ENCODE measurements at regions not wholly inside any gene's neighbourhood (a gene's known extent, or its start where the extent isn't known, plus 50 kb on each side); places are given as distances from the start of the nearest gene placed in this dataset.
"Not testable (repeated sequence)": the region's sequence is repeated elsewhere in the genome, so short reads cannot be mapped to it uniquely, and the experiment has no call there.

- DNase-seq (ENCODE audit: low spot score): no peak
Measured at GRCh38 chr9:589723-590122, 251.8 kb upstream of the DMRT1 start.

DNA sequence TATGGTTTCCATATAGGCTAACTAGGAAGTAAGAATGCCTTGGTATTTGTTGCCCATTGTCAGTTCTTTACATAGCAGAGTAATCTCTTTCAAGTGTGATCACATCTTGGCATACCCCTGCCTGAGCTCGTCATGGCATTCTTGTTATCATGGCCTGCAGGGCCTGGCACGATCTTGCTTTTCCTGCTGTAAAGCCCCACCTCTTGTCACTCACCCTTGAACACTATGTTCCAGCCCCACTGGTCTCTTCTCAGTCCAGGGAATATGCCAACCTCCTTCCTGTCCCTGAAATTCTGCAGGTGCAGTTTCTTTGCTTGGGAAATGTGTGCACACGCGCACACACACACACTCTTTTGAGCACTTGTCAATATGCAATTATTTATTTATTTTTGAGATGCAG is 250.2 kb upstream of the DMRT1 start:
- DNase-seq (ENCODE audit: low spot score): no peak

- no peak for DNase-seq (ENCODE audit: low spot score)
Measured at GRCh38 chr9:592225-592624, 249.3 kb upstream of the DMRT1 start.

DNA sequence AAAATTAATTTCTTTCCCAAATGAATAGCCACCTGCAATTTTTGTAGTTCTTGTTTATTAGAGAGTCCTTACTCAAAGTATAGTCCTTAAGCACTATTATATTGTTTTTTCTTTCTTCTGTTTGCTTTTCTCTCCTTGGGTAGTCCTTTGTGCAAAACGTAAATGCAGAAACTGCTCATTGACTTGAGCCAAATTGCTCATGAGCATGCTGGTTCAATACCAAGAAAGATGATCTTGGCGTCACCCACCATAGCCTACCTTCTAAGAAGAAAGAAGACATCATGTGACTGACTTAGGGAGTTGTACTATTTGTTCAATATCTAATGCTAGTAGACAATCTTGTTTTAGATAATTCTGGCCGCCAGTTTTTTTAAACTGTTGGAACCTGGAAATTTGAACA is 248.8 kb upstream of the DMRT1 start:
- no peak for DNase-seq (ENCODE audit: low spot score)

DNA sequence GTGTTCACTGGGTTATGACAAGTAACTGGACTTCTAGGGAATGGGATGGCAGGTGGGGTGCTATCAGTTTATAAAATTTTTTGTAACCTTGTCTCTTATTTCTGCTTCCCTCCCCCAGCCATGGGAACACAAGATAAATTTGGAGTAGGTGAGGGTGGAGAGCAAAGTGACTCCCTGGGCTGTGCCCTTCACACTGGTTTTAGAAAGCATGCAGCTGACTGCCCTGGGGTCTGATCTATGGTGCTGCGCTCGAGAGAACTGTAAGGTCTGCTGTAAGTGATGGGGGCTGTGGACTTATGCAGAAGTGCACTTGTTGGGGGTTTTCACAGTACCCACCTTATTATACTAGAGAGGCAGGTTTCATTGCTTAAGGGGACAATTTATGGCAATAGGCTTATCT is 247.7 kb upstream of the DMRT1 start:
- no peak for DNase-seq (ENCODE audit: low spot score)

DNA sequence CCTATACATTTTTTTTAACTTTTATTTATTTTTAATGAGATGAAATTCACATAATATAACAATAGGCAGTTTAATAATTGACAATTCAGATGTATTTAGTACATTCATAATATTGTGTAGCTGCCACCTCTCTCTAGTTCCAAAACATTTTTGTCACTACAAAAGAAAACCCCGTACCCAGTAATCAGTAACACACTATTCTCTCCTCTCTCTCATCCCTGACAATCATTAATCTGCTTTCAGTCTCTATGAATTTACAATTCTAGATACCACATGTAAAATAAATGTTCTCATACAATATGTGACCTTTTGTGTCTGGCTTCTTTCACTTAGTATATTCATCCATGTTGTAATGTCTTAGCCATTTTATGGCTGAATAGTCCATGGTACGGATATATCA is 244.8 kb upstream of the DMRT1 start:
- no peak for DNase-seq (ENCODE audit: low spot score)

- DNase-seq (ENCODE audit: low spot score): no peak
Measured at GRCh38 chr9:600006-600405, 241.5 kb upstream of the DMRT1 start.

DNA sequence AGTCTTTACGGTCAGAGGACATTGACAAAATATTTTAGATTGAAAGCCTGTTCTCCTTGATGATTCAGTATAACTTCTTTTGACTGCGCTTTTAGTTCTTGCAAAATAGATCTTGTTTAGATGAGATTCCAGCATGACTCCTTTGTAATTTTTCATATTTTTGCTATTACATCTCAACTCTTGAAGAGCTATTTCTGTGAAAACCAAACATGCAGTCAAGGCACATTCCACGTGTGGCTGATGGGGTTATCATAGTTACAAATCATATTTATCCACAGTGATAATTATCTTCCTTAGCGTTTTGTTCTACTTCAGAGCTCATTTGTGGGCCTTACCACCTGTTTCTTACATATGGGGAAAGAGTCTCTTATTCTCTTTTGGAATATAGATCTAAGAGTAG is 238.8 kb upstream of the DMRT1 start:
- no peak for DNase-seq (ENCODE audit: low spot score)

- DNase-seq (ENCODE audit: low spot score): no peak
Measured at GRCh38 chr9:603126-603525, 238.4 kb upstream of the DMRT1 start.

DNA sequence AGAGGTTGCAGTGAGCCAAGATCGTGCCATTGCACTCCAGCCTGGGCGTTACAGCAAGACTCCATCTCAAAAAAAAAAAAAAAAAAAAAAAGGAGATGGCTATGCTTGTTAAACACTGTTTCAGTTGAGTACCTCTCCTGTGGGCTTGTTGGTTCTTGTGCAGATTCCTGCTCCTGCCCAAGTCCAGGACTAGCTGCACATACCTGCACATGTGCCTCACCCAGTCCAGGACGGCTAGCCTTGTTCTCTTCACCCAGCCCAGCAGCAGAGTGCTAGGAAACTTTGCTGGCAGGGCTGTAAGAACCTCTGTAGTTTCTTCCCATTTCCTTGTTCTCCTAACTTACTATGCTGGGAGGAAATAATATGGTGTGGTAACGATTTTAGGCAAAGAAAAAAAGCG is 234.1 kb upstream of the DMRT1 start:
- DNase-seq (ENCODE audit: low spot score): no peak

- DNase-seq (ENCODE audit: low spot score): peak; percentile 17
Measured at GRCh38 chr9:613771-614347, 227.6 kb upstream of the DMRT1 start.

DNA sequence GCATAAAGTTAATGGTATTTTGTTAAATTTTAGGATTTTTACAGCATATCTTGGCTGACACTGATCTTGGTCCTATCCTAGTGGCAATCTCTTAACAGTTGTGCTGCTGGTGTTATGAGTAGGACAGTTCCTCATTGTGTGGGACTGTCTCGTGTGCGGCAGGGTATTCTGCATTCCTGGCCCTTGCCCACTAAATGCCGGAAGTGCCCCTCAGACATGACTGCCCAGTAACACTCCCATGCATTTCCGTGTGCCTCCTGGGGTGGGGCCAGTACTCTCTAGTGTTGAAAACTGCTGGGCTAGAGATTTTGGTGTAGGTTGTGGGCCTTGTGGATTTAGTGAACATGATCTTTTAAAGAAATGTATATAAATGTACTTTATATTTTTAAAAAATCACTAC is 227.1 kb upstream of the DMRT1 start:
- no peak for DNase-seq (ENCODE audit: low spot score)

GRCh38 chr9:615756-616155 is 225.7 kb upstream of the DMRT1 start:
- DNase-seq (ENCODE audit: low spot score): no peak

DNA sequence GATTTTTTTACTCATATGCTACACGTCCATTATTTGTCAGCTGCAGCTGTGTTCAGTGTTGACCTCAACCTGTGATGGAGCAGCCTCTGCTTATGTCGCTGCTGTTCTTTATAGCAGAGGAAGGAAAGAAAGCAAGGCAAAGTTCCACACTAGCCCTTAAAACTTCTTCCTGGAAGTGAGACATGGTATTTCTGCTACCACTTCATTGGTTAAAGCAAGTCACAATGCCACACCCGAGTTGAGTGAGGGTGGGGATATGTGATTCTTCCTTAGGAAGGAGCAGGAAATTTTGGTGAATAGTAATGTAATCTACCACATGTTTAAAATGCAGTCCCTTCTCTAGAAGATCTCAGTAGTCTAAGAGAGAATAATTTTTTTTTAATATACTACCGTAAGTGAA is 224.8 kb upstream of the DMRT1 start:
- no peak for DNase-seq (ENCODE audit: low spot score)

- no peak for DNase-seq (ENCODE audit: low spot score)
Measured at GRCh38 chr9:617445-618085, 223.9 kb upstream of the DMRT1 start.

DNA sequence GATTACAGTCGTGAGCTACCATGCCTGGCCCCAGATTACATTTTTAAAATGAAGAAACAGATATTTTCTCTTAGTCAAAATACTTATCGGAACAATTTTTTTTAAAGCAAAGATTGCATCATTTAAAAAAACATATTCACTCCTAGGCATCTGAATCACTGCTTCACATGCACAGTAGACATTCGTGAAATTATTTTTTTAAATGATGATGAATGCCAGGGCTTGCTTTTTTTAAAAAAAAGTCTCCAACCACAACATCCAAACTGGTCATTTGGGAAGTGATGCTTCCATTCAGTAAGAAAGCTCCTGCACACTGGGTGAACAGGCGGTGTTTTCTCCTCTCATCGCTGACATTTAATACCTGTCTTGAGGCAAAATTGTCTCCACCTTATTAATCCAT is 223.0 kb upstream of the DMRT1 start:
- no peak for DNase-seq (ENCODE audit: low spot score)

DNA sequence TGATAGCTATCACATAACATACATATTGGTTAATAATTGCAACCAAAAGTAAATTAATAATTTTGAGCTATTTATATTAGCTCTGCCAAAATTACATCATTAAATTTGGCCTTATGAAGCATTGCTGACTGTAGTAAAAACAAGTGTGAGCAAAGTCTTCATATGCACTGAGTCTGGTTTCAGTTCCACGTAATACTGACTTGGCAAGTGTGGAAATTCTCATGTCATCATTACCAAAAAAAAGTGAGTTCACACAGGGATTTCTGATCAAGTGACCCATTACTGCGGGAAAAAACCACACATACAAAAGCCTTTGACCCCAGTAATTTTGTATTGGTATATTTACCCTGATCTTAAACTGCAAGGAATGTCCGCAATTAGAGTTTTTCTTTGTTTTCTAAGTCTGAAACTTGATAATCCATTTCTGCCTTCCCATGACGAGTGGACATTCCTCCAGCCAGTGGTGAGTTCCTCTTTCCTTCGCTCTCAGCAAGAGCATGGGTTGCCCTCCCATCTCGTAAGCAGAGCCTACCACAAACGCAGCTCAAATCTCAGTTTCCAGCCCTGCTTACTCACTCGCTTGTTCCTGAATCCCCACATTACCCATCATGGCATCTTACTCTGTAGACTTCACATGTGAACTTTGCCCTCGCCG is 220.2 kb upstream of the DMRT1 start:
- no peak for DNase-seq (ENCODE audit: low spot score)

DNA sequence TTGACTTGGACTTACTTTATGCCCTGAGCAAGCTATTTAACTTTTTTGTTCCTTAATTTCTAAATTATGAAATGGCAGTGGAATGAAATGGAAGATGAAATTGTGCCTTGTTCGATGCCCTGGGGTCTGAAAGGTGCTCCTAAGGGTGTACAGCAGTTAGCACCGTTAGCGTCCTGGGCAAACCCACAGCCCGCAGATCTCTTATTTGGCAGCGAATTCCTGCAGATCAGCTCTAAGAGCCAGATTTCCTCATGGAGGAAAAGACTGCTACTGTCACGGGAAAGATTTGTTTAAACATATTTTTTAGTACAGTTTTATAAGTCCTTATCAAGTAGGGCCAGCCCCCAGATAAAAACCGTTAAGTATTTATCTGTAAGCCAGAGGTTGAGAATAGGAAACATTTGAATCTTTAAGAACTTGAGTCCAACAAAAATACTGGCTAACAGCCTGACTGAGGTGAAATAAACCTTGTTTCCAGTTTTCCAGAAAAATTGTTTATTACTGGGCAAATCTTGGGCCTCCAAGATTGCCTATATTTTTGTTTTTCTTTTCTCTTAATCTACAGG is 216.5 kb upstream of the DMRT1 start:
- DNase-seq (ENCODE audit: low spot score): no peak

- DNase-seq (ENCODE audit: low spot score): no peak
Measured at GRCh38 chr9:625613-626012, 215.9 kb upstream of the DMRT1 start.

- DNase-seq (ENCODE audit: low spot score): not testable (repeated sequence)
Measured at GRCh38 chr9:626114-626513, 215.4 kb upstream of the DMRT1 start.

- DNase-seq (ENCODE audit: low spot score): no peak
Measured at GRCh38 chr9:626596-626995, 214.9 kb upstream of the DMRT1 start.

DNA sequence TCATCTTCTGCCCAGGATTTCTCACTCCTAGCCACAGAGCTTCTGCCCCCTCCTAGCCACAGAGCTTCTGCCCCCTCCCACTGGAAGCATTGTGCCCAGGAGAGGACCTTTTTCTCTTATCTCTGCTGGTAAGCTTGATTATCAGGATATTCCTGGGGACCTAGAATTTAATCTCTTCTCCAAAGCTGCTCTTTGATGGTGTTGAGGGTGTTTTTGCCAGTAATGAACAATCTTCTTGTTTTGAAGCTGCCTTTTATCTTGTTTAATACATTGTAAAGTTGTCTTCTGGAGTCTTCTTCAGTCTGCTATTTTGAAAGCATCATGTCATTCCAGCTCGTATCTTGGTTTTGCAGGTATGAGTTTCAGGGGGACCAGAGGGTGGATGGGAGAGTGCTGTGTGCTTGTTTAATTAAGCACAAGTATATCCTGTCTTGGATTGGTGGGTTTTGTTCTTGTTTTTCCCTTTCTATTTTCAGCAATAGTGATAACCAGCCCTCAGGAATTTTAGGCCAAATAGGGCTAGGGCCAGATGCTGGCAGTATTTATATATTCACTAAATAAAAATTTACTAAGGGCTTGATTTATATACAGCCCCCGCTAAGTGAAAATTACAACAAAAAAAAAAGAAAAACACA is 214.0 kb upstream of the DMRT1 start:
- no peak for DNase-seq (ENCODE audit: low spot score)

- DNase-seq (ENCODE audit: low spot score): no peak
Measured at GRCh38 chr9:629146-629545, 212.4 kb upstream of the DMRT1 start.
